ENCODE measurements at regions not wholly inside any gene's neighbourhood (a gene's known extent, or its start where the extent isn't known, plus 50 kb on each side); places are given as distances from the start of the nearest gene placed in this dataset.

DNA sequence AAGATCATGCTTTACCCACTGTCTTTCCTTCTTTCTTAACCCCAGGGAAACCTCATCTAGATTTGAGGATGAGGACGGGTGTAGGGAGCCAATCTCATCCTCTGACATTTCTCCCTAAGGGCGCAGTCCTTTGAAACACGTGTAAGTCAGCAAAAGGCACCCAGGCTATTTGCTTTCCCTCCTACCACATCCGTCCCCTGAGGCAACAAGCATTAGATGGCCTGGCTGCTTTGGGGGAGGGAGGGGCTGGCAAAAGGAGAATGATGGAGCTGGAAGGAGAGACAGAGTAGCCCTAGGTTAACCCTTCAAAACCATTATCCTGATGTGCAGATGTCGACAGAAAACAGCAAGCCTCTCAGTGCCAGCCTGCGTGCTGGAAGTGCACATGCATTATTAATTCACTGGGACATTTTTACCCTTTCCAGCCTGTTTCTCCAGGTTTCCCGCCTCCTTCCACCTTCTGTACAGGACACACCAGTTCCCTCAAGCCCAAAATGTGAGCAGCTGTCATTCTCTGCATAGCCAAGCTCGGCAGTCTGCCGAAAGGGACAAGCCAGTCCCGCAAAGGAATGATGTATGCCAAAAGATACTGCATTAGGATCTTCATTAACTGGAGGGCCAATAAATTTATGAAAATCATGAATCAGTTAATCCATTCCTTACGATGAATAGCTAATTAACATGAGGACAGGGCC, 547.2 kb downstream of the CD83 start:
- DNase-seq, result no peak
- no peak overlapping the region for H3K27ac ChIP-seq (ENCODE audit: low read depth in 1 of 2, low read length in 1 of 2)
- H3K9ac ChIP-seq (ENCODE audit: insufficient read depth in 1 of 2, low read length in 2 of 2), result no peak overlapping the region
- TF ChIP-seq, protein P1, sequence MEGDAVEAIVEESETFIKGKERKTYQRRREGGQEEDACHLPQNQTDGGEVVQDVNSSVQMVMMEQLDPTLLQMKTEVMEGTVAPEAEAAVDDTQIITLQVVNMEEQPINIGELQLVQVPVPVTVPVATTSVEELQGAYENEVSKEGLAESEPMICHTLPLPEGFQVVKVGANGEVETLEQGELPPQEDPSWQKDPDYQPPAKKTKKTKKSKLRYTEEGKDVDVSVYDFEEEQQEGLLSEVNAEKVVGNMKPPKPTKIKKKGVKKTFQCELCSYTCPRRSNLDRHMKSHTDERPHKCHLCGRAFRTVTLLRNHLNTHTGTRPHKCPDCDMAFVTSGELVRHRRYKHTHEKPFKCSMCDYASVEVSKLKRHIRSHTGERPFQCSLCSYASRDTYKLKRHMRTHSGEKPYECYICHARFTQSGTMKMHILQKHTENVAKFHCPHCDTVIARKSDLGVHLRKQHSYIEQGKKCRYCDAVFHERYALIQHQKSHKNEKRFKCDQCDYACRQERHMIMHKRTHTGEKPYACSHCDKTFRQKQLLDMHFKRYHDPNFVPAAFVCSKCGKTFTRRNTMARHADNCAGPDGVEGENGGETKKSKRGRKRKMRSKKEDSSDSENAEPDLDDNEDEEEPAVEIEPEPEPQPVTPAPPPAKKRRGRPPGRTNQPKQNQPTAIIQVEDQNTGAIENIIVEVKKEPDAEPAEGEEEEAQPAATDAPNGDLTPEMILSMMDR (IDR thresholded peaks at IDR 0.05; ENCODE audit: control extremely low read depth, extremely low read depth), result no peak
- no peaks in the 10 kb centered on the region for H3K27me3 ChIP-seq (ENCODE audit: control insufficient read depth in 3 of 3, insufficient read depth in 3 of 3, low read length in 2 of 3)
- ATAC-seq (ENCODE audit: insufficient read depth, low FRiP score), result no peak
- no peaks in the 10 kb centered on the region for H3K36me3 ChIP-seq (ENCODE audit: control insufficient read depth in 4 of 4, insufficient read depth in 4 of 4, low read length in 4 of 4)
- no peaks in the 10 kb centered on the region for H3K4me1 ChIP-seq (ENCODE audit: control insufficient read depth in 5 of 5, insufficient read depth in 5 of 5, low read length in 5 of 5)
- 73 to 78% methylated on average over 11 of the region's 11 CpGs for WGBS, 2 donors
- no peaks in the 10 kb centered on the region for H3K9me3 ChIP-seq (ENCODE audit: control insufficient read depth in 4 of 4, insufficient read depth in 3 of 4, low read length in 3 of 4)
- no peak overlapping the region for H3K4me3 ChIP-seq

DNA sequence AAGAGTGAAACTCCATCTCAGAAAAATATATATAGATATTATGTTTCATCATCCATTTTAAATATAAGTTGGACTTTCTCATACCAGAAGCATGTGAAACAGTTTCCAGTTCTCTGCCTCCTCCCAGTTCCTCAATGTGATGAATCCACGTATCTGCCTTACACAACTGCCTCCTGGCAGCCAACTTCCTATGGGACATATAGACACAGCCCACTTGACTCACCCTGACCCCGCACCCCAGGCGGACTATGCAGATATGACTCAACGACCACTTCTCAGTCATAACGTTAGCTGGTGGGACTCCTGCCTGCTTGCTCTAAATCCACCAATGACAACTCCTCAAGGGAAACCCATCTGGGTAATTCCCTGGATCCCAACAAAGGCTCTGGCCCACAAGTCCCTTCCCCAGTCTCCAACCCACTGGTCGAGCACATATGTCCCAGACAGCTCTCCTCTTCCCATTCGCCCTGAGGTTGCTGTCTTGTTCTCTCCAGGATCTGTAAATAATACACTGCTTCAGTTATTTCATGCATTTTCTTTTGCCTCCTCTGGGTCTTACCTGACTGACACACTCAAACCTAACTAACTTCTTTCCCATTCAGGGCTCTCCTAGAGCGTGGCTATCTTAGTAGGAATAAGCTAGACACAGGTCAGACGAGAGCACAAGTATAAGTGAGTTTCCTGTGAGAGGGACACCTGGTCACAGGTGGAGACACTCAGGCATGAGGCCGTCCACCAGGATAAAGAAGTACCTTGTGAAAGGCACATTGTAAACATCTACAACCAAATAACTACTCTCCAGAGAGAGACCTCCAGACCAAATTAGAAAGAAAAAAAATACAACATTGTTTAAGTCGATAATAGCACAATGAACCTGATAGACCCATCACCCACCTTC, 548.5 kb downstream of the CD83 start:
- Histone ChIP-seq H3K4me1 (ENCODE audit: control insufficient read depth in 5 of 5, insufficient read depth in 5 of 5, low read length in 5 of 5) (peaks cover 0 to under 1% (median 0%) of the 10 kb centered on the region in 5 donors), H3K27me3 (ENCODE audit: control insufficient read depth in 3 of 3, insufficient read depth in 3 of 3, low read length in 2 of 3) (no peaks in the 10 kb centered on the region), H3K27ac (ENCODE audit: low read depth in 1 of 2, low read length in 1 of 2) (no peak overlapping the region), H3K36me3 (ENCODE audit: control insufficient read depth in 4 of 4, insufficient read depth in 4 of 4, low read length in 4 of 4) (no peaks in the 10 kb centered on the region), H3K9me3 (ENCODE audit: control insufficient read depth in 4 of 4, insufficient read depth in 3 of 4, low read length in 3 of 4) (peaks cover 0 to 1% (median 0%) of the 10 kb centered on the region in 4 donors), H3K4me3 (no peak overlapping the region), H3K9ac (ENCODE audit: insufficient read depth in 1 of 2, low read length in 2 of 2) (no peak overlapping the region)
- peak in 1 of 3 donors; percentile 18 for DNase-seq
- 60 to 73% methylated on average over 11 of the region's 11 CpGs for WGBS, 2 donors
- TF ChIP-seq, protein P1 (IDR thresholded peaks at IDR 0.05; ENCODE audit: control extremely low read depth, extremely low read depth), result no peak
- ATAC-seq (ENCODE audit: insufficient read depth, low FRiP score), result no peak

DNA sequence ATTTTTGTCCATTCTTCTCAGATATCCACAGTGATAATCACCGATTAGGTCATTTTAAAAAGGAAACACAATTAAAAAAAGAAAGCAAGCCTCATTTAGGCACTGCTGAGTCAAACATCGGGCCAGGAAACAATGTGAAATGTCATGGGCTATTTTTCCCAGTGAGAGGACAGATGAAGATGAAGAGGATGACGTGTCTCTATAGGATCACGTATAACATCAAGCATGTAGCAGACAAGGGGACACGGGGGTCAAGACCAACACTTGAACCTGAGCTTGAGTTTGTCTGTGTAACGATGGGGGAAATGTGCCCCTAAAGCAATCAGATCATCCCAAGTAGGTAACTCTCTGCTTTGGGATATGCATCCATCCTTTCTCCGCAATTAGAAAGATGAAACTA, 553.2 kb downstream of the CD83 start:
- no peak overlapping the region for H3K9ac ChIP-seq (ENCODE audit: insufficient read depth in 1 of 2, low read length in 2 of 2)
- H3K27ac ChIP-seq (ENCODE audit: low read depth in 1 of 2, low read length in 1 of 2), result no peak overlapping the region
- no peaks in the 10 kb centered on the region for H3K27me3 ChIP-seq (ENCODE audit: control insufficient read depth in 3 of 3, insufficient read depth in 3 of 3, low read length in 2 of 3)
- peaks cover 0 to 1% (median 0%) of the 10 kb centered on the region in 4 donors for H3K9me3 ChIP-seq (ENCODE audit: control insufficient read depth in 4 of 4, insufficient read depth in 3 of 4, low read length in 3 of 4)
- H3K36me3 ChIP-seq (ENCODE audit: control insufficient read depth in 4 of 4, insufficient read depth in 4 of 4, low read length in 4 of 4), result no peaks in the 10 kb centered on the region
- DNase-seq (no peak), ATAC-seq (ENCODE audit: insufficient read depth, low FRiP score) (no peak)
- WGBS, 2 donors, result 89 to 91% methylated on average over 7 of the region's 7 CpGs
- no peak overlapping the region for H3K4me3 ChIP-seq
- TF ChIP-seq, protein P1 (IDR thresholded peaks at IDR 0.05; ENCODE audit: control extremely low read depth, extremely low read depth), result no peak
- H3K4me1 ChIP-seq (ENCODE audit: control insufficient read depth in 5 of 5, insufficient read depth in 5 of 5, low read length in 5 of 5), result peaks cover 0 to 10% (median 0%) of the 10 kb centered on the region in 5 donors
